ENCODE measurements at regions not wholly inside any gene's neighbourhood (a gene's known extent, or its start where the extent isn't known, plus 50 kb on each side); places are given as distances from the start of the nearest gene placed in this dataset.

DNA sequence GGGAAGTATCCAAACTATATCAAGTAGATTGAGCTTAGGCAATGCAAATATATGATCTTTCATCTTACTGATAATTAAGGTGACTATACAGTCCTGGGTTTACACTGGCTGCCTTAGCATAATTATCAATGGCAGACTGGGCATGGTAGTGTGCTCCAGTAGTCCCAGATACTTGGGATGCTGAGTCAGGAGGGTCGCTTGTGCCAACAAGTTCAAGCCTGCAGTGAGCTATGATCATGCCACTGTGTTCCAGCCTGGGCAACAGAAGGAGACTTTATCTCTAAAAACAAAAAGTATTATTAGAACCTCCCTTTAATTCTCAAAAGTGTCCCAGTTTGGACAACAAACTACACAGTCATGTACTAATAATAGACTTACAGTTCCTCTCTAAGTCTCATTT is 99.4 kb upstream of the RASGEF1B start:
- no peak for TF ChIP-seq POLR2AphosphoS5 (IDR thresholded peaks at IDR 0.05; ENCODE audit: low read depth, low read length)
- no peak for TF ChIP-seq POLR2A (IDR thresholded peaks at IDR 0.05; ENCODE audit: low read depth, low read length)
- no peak for TF ChIP-seq TAF1 (IDR thresholded peaks at IDR 0.05; ENCODE audit: borderline replicate concordance, low read depth, low read length)
